Panc1 (cell line): ENCODE measurements at regions not wholly inside any gene's neighbourhood (a gene's known extent, or its start where the extent isn't known, plus 50 kb on each side); places are given as distances from the start of the nearest gene placed in this dataset.

ENCODE experiments used
- ATAC-seq: fragments of 200-7000 bp; cut with Tn5 transposase; 2 replicates; pipeline ENCODE4 v1.9.1; 2020; ENCODE audit warnings: mild to moderate bottlenecking, moderate library complexity
- BruUV-seq: library from RNA; stranded (reverse); fragments of 400-500 nt; replicated peaks from 2 replicates; lab custom pipeline; 2021; lab: Mats Ljungman, UMichigan
- CTCF ChIA-PET: fragments of 300-600 bp; sonication (Branson Sonifier 250); formaldehyde crosslinking; loops from one replicate; lab custom pipeline; 2022; ENCODE audit warnings: antibody characterized with exemption; lab: Charles Lee
- POLR2A ChIA-PET: fragments of 300-600 bp; sonication (Branson Sonifier 250); formaldehyde crosslinking; loops from one replicate; lab custom pipeline; 2022; ENCODE audit warnings: antibody characterized with exemption; lab: Charles Lee
- DNase-seq: peaks from one replicate; pipeline ENCODE4 v3.0.0-alpha.2; 2010; ENCODE audit warnings: low read depth, low spot score
- H3K27ac ChIP-seq: 2 replicates; pipeline ENCODE4 v1.5.1; 2011; ENCODE audit warnings: mild to moderate bottlenecking, low read length, inconsistent platforms
- H3K27me3 ChIP-seq: fragments of 200-500 bp; sonication (Bioruptor generic); 2 replicates; pipeline ENCODE4 v1.6.0; 2014; ENCODE audit warnings: low read length, inconsistent platforms; ENCODE audit not compliant: control insufficient read depth, insufficient read depth
- H3K36me3 ChIP-seq: fragments of 200-500 bp; sonication (Bioruptor generic); 2 replicates; pipeline ENCODE4 v1.5.1; 2014; ENCODE audit warnings: inconsistent platforms, mild to moderate bottlenecking, low read length, moderate library complexity; ENCODE audit not compliant: control insufficient read depth, insufficient read depth
- H3K4me1 ChIP-seq: 2 replicates; pipeline ENCODE4 v1.5.1; 2011; ENCODE audit warnings: inconsistent platforms, mild to moderate bottlenecking, low read length, moderate library complexity; ENCODE audit not compliant: control insufficient read depth, insufficient read depth
- H3K4me3 ChIP-seq, 2 experiments: 2 replicates each; pipeline ENCODE4 v1.5.1; 2011 to 2012; ENCODE audit warnings: low read depth in 2 of 2, low read length in 2 of 2, mild to moderate bottlenecking in 2 of 2, inconsistent platforms in 1 of 2, moderate library complexity in 1 of 2
- H3K9me3 ChIP-seq: fragments of 200-500 bp; sonication (Bioruptor generic); 2 replicates; pipeline ENCODE4 v1.5.1; 2014; ENCODE audit warnings: low read depth, mild to moderate bottlenecking, inconsistent platforms, low read length, moderate library complexity; ENCODE audit not compliant: control insufficient read depth, insufficient read depth
- CTCF ChIP-seq: fragments of 450-650 bp; IDR thresholded peaks from 2 replicates; pipeline ENCODE4 v1.5.1; 2017; ENCODE audit warnings: mild to moderate bottlenecking
- POLR2AphosphoS5 ChIP-seq: IDR thresholded peaks from 2 replicates; pipeline ENCODE4 v1.6.1; 2012; ENCODE audit warnings: mild to moderate bottlenecking, low read depth, low read length, moderate library complexity
- REST ChIP-seq, 2 experiments: IDR thresholded peaks; 2 replicates each; pipeline ENCODE4 v1.6.1; 2011 to 2012; ENCODE audit warnings: low read depth in 2 of 2, control low read depth in 1 of 2, low read length in 1 of 2, mild to moderate bottlenecking in 1 of 2, moderate library complexity in 1 of 2; ENCODE audit not compliant: insufficient read depth in 1 of 2
- SIN3A ChIP-seq: IDR thresholded peaks from 2 replicates; pipeline ENCODE4 v1.6.1; 2012; ENCODE audit warnings: low read depth, mild to moderate bottlenecking, low read length, moderate library complexity, borderline replicate concordance; ENCODE audit not compliant: insufficient read depth
- TCF7L2 ChIP-seq: IDR thresholded peaks from 2 replicates; pipeline ENCODE4 v1.6.1; 2011; ENCODE audit warnings: mild to moderate bottlenecking, low read depth, low read length, inconsistent platforms
- in situ Hi-C: cut with HindIII; loops from 2 replicates; pipeline ENCODE4 v1.10.0; 2016; ENCODE audit warnings: low sequenced_read_pairs, low pct_unique_long_range_greater_than_20kb
- intact Hi-C: fragments of 100-400 bp; cut with micrococcal nuclease; formaldehyde crosslinking; loops from one replicate; pipeline ENCODE4 v1.10.0; 2022; ENCODE audit not compliant: unreplicated experiment

DNA sequence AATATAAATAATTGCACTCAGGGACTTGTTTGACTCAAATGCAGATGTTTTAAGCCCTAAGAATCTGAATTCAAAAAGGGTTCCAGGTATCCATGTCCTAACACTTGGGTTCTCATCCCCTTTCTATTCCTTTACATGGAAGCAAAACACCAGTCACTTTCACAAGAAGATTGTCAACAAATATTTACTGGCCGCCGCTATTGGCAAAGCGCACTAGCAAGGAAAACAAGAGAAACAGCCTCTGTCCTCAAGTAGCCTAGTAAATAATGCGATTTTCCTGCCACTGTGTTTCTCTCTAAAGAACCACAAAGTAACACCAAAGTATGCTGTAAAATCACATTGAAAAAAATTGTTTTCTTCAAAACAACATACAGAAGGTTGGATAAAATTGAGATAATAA lies 66.7 kb upstream of the EZH2 start:
- no peak for ATAC-seq
- Histone ChIP-seq H3K4me3 (no peak overlapping the region), H3K9me3 (no peaks in the 10 kb centered on the region), H3K36me3 (no peaks in the 10 kb centered on the region), H3K27me3 (no peaks in the 10 kb centered on the region), H3K4me1 (no peaks in the 10 kb centered on the region), H3K27ac (no peak overlapping the region)
- POLR2A ChIA-PET, result no interaction called here
- TF ChIP-seq POLR2AphosphoS5, result no peak
- TF ChIP-seq REST (IDR thresholded peaks at IDR 0.05; ENCODE audit: insufficient read depth in 1 of 2, low read depth in 2 of 2, low read length in 1 of 2), result no peak
- TF ChIP-seq SIN3A, result no peak
- TF ChIP-seq TCF7L2, result no peak
- no peak for TF ChIP-seq CTCF
- no TSS peak for BruUV-seq
- in situ Hi-C loops (no loop called here), intact Hi-C loops (no loop called here)
- DNase-seq, result no peak
- CTCF ChIA-PET, result no interaction called here

DNA sequence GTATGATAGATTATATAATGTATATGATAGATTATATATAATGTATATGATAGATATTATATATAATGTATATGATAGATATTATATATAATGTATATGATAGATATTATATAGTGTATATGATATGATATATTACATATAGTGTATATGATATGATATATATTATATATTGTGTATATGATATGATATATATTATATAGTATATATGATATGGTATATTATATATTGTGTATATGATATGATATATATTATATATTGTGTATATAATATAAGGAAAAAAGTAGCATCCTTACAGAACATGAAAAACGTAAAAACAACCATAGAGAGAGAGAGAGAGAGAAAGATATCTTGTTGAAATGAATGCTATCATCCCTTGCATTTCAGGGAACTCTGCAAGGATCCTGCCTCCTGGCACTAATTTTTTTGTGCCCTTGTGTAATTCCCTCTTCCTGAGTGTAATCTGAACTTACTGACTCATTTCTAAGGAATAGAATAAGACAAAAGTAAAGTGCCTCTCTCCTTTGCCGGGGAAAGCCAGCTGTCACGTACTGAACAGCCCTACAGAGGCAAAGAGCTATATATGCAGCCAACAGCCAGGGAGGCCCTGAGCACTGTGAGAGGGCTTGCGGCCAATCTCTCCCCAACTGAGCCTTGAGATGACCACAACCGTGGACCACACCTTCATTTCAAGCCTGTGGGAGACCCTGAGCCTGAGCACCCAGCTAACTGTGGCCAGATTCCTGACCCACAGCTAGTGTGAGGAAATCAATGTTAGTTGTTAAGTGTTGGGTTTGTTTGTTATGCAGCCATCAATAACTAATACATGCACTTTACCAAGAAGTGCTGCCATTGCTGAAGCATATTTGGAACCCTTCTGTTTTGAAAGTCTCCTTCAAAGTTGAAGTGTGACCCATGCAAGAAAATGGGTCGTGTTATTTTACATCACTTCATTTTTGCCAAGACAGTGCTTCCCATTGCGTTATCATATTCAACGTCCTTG lies 61.1 kb upstream of the EZH2 start:
- no TSS peak for BruUV-seq
- no peaks in the 10 kb centered on the region for H3K9me3 ChIP-seq
- no peak overlapping the region for H3K4me3 ChIP-seq
- intact Hi-C loops (no loop called here), in situ Hi-C loops (loop anchor here (10.0 kb wide), 1 partner anchor 240 kb away; no protein-coding TSS in a partner anchor)
- H3K36me3 ChIP-seq, result no peaks in the 10 kb centered on the region
- peaks cover 4% of the 10 kb centered on the region for H3K4me1 ChIP-seq
- TF ChIP-seq SIN3A (no peak), REST (IDR thresholded peaks at IDR 0.05; ENCODE audit: insufficient read depth in 1 of 2, low read depth in 2 of 2, low read length in 1 of 2) (no peak), CTCF (no peak), POLR2AphosphoS5 (no peak), TCF7L2 (no peak)
- H3K27ac ChIP-seq, result no peak overlapping the region
- DNase-seq (no peak), ATAC-seq (no peak)
- ChIA-PET CTCF (no interaction called here), POLR2A (no interaction called here)
- H3K27me3 ChIP-seq, result no peaks in the 10 kb centered on the region
